Bronchial epithelial cell (primary cell): ENCODE measurements at regions not wholly inside any gene's neighbourhood (a gene's known extent, or its start where the extent isn't known, plus 50 kb on each side); places are given as distances from the start of the nearest gene placed in this dataset.

Experiments
- DNase-seq: peaks from one replicate; pipeline ENCODE4 v3.0.0-alpha.2; 2010; ENCODE audit warnings: low read depth
- FAIRE-seq: peaks from 2 replicates; lab custom pipeline; 2011; peaks lifted over from hg19 to GRCh38; lab: Jason Lieb, UNC
- H3K27me3 ChIP-seq: 2 replicates; pipeline ENCODE4 v1.5.1; 2011; ENCODE audit warnings: low read length; ENCODE audit not compliant: control insufficient read depth, insufficient read depth
- H3K36me3 ChIP-seq: 2 replicates; pipeline ENCODE4 v1.5.1; 2011; ENCODE audit warnings: low read length; ENCODE audit not compliant: control insufficient read depth, insufficient read depth
- H3K4me3 ChIP-seq: 2 replicates; pipeline ENCODE4 v1.5.1; 2011; ENCODE audit warnings: mild to moderate bottlenecking, low read depth, low read length, control low read depth
- CTCF ChIP-seq: IDR thresholded peaks from 2 replicates; pipeline ENCODE4 v1.5.1; 2011; ENCODE audit warnings: mild to moderate bottlenecking, moderate library complexity, low read length, control low read depth, inconsistent platforms; ENCODE audit not compliant: insufficient read depth, severe bottlenecking

DNA sequence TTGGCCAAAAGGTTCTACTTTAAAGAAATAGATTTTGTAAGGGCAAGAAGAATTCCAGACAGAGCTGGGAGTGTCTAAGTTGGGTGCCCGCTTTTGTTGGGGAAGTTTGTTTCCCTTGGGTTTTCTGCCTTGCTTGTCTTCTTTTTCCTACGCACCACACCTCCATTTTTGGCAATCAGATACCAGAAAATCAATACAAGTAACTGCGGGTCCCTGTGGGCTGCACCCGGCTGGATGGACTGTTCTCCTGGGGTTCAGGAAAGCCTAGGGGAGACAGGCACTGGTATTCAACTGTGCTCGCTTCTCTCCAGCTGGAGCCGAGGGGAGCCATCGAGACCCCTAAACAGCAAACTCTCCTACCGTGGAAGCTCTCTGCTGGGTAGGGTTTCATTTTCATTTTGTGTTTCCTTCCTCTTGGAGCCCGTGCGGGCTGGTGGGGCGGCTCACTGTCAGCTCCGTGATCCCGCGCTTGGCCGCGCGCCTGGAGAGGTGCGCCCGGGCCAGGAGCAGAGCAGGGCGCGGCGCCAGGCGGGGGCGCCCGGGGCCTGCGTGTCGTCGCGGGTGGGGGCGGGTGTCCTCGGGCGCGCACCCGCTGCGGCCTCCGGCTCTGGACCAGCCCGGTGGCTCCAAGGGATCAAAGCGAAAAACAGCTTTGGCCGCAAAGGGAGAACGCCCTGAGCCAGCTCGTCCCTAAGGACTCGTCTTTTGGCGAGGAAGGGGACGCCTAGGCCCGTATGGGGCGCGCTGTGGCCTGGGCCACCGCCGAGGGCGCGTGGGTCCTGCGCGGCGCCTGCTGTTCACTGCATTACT lies 347.2 kb downstream of the ZNF536 start:
- no peaks in the 10 kb centered on the region for H3K36me3 ChIP-seq
- no peak for TF ChIP-seq CTCF
- H3K4me3 ChIP-seq = peak overlapping the region; percentile 37
- no peaks in the 10 kb centered on the region for H3K27me3 ChIP-seq
- DNase-seq = no peak
- no peak for FAIRE-seq

- DNase-seq = no peak
- no peak for FAIRE-seq
- H3K36me3 ChIP-seq = no peaks in the 10 kb centered on the region
- no peak overlapping the region for H3K4me3 ChIP-seq
- H3K27me3 ChIP-seq = no peaks in the 10 kb centered on the region
- no peak for TF ChIP-seq CTCF
Measured at GRCh38 chr19:30718707-30719106, 346.5 kb downstream of the ZNF536 start.

- DNase-seq (no peak), FAIRE-seq (no peak)
- Histone ChIP-seq H3K36me3 (no peaks in the 10 kb centered on the region), H3K4me3 (no peak overlapping the region), H3K27me3 (no peaks in the 10 kb centered on the region)
- no peak for TF ChIP-seq CTCF
Measured at GRCh38 chr19:30718014-30718413, 345.8 kb downstream of the ZNF536 start.

GRCh38 chr19:30717381-30717780 lies 345.2 kb downstream of the ZNF536 start:
- no peak overlapping the region for H3K4me3 ChIP-seq
- no peaks in the 10 kb centered on the region for H3K27me3 ChIP-seq
- TF ChIP-seq CTCF = no peak
- FAIRE-seq = no peak
- no peak for DNase-seq
- no peaks in the 10 kb centered on the region for H3K36me3 ChIP-seq

DNA sequence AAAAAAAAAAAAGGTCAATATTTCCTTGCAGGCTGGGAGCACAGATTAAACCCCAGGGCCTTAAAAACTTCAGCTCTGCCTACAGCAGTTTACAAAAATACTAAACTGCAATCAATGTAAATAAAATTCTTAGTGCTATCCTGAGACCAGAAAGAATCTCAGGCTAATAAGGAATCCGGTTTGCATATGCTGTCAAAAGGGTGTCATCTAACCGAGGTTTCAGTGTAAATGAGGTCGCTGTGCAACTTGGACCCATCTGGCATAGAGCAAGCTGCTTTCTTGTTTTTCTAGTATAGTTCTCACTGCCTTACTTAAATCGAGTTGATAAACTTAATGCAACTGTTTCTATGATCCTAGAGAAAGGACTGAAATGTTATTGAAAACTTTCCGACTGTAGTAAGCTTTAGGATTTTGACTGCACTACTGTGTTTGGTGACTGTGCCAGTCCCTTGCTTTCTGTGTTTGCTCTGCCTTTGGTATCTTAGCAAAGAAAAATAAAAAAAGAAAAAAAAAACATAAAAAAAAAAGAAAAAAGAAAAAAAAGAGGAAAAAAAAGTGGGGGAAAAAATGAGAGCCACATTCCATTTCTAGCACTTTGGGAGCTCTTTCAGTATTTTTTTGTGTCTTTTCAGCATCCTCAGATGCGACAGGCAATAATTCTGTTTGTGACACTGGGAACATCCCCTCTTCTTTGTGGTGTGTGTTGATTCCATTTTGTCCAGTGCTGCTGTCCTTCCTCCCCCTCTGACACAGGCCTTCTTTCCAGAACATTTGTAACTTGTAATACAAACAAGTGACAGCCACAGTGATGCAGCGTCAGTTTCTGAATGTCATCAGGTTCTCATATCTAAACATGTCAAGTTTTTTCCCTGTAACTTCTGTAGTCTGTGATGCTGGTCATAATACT lies 340.5 kb downstream of the ZNF536 start:
- Histone ChIP-seq H3K36me3 (no peaks in the 10 kb centered on the region), H3K27me3 (no peaks in the 10 kb centered on the region), H3K4me3 (no peak overlapping the region)
- DNase-seq = no peak
- FAIRE-seq = no peak
- no peak for TF ChIP-seq CTCF
